Activated naive CD4-positive, alpha-beta T cell treated with Interleukin-2 at 50 U/mL for 16 hours (primary cell): ENCODE measurements at regions not wholly inside any gene's neighbourhood (a gene's known extent, or its start where the extent isn't known, plus 50 kb on each side); places are given as distances from the start of the nearest gene placed in this dataset.
"Not testable (repeated sequence)": the region's sequence is repeated elsewhere in the genome, so short reads cannot be mapped to it uniquely, and the experiment has no call there.

Experiments used
- DNase-seq: peaks from one replicate; pipeline ENCODE4 v3.0.0-alpha.2; 2020

GRCh38 chr10:84862551-84862950, 534.2 kb downstream of the CCSER2 start:
- DNase-seq: no peak

GRCh38 chr10:84863675-84864074, 535.3 kb downstream of the CCSER2 start:
- DNase-seq: no peak

GRCh38 chr10:84876116-84876999, 548.0 kb downstream of the CCSER2 start:
- DNase-seq: no peak

- DNase-seq: no peak
Measured at GRCh38 chr10:84879991-84880390, 551.6 kb downstream of the CCSER2 start.

GRCh38 chr10:84881696-84882095, 553.3 kb downstream of the CCSER2 start:
- DNase-seq: not testable (repeated sequence)

GRCh38 chr10:84890706-84891105, 562.3 kb downstream of the CCSER2 start:
- DNase-seq: no peak

GRCh38 chr10:84891631-84892030, 563.2 kb downstream of the CCSER2 start:
- no peak for DNase-seq

GRCh38 chr10:84895541-84895940, 567.2 kb downstream of the CCSER2 start:
- no peak for DNase-seq

GRCh38 chr10:84896909-84897308, 568.5 kb downstream of the CCSER2 start:
- DNase-seq: no peak

- no peak for DNase-seq
Measured at GRCh38 chr10:84899268-84899667, 570.9 kb downstream of the CCSER2 start.

- DNase-seq: no peak
Measured at GRCh38 chr10:84900141-84900540, 571.8 kb downstream of the CCSER2 start.

- no peak for DNase-seq
Measured at GRCh38 chr10:84901885-84902284, 573.5 kb downstream of the CCSER2 start.

GRCh38 chr10:84902553-84902952, 574.2 kb downstream of the CCSER2 start:
- no peak for DNase-seq

- DNase-seq: no peak
Measured at GRCh38 chr10:84903320-84903719, 574.9 kb downstream of the CCSER2 start.

GRCh38 chr10:84907461-84908009, 579.1 kb downstream of the CCSER2 start:
- no peak for DNase-seq

GRCh38 chr10:84908491-84908890, 580.1 kb downstream of the CCSER2 start:
- no peak for DNase-seq

GRCh38 chr10:84921701-84922100, 593.3 kb downstream of the CCSER2 start:
- DNase-seq: no peak

- no peak for DNase-seq
Measured at GRCh38 chr10:84924131-84924530, 595.7 kb downstream of the CCSER2 start.

- no peak for DNase-seq
Measured at GRCh38 chr10:84925495-84925894, 597.1 kb downstream of the CCSER2 start.

- no peak for DNase-seq
Measured at GRCh38 chr10:84933402-84933801, 605.0 kb downstream of the CCSER2 start.

GRCh38 chr10:84935772-84936171, 607.4 kb downstream of the CCSER2 start:
- DNase-seq: no peak

GRCh38 chr10:84938117-84938905, 609.9 kb downstream of the CCSER2 start:
- no peak for DNase-seq

GRCh38 chr10:84943541-84943940, 615.2 kb downstream of the CCSER2 start:
- no peak for DNase-seq

- no peak for DNase-seq
Measured at GRCh38 chr10:84944187-84944586, 615.8 kb downstream of the CCSER2 start.
